Neural crest cell (in vitro differentiated cells): ENCODE measurements at regions not wholly inside any gene's neighbourhood (a gene's known extent, or its start where the extent isn't known, plus 50 kb on each side); places are given as distances from the start of the nearest gene placed in this dataset.

Experiments
- DNase-seq: peaks from one replicate; pipeline ENCODE4 v3.0.0; 2021; ENCODE audit warnings: low read depth, mixed read lengths, low spot score
- H3K27ac Mint-ChIP-seq: one replicate; pipeline ENCODE4 v1.8.0; 2021; ENCODE audit warnings: mild to moderate bottlenecking, mixed read lengths; ENCODE audit not compliant: unreplicated experiment
- H3K27me3 Mint-ChIP-seq: 2 replicates; pipeline ENCODE4 v1.8.0; 2021; ENCODE audit warnings: low read depth, mild to moderate bottlenecking, mixed read lengths
- H3K36me3 Mint-ChIP-seq: 2 replicates; pipeline ENCODE4 v1.8.0; 2021; ENCODE audit warnings: low read depth, mild to moderate bottlenecking, mixed read lengths
- H3K4me1 Mint-ChIP-seq: 2 replicates; pipeline ENCODE4 v1.8.0; 2021; ENCODE audit warnings: mixed read lengths
- H3K4me3 Mint-ChIP-seq: one replicate; pipeline ENCODE4 v1.8.0; 2021; ENCODE audit warnings: mild to moderate bottlenecking, mixed read lengths
- H3K9me3 Mint-ChIP-seq: 2 replicates; pipeline ENCODE4 v1.8.0; 2021; ENCODE audit warnings: mixed read lengths
- TF ChIP-seq, protein P1 (sequence below): fragments of 200-600 bp; sonication (generic); conservative IDR thresholded peaks from 2 replicates; pipeline ENCODE4 v1.5.0; 2021; ENCODE audit warnings: antibody characterized with exemption, mild to moderate bottlenecking

GRCh38 chr10:25101461-25102146 is 73.2 kb upstream of the GPR158 start:
- DNase-seq = no peak
- Mint-ChIP-seq H3K9me3 (peaks cover 3% of the 10 kb centered on the region), H3K4me1 (peaks cover 42% of the 10 kb centered on the region), H3K27ac (no peak overlapping the region), H3K36me3 (no peaks in the 10 kb centered on the region), H3K4me3 (peak overlapping the region; percentile 6), H3K27me3 (no peaks in the 10 kb centered on the region)
- TF ChIP-seq, protein P1, sequence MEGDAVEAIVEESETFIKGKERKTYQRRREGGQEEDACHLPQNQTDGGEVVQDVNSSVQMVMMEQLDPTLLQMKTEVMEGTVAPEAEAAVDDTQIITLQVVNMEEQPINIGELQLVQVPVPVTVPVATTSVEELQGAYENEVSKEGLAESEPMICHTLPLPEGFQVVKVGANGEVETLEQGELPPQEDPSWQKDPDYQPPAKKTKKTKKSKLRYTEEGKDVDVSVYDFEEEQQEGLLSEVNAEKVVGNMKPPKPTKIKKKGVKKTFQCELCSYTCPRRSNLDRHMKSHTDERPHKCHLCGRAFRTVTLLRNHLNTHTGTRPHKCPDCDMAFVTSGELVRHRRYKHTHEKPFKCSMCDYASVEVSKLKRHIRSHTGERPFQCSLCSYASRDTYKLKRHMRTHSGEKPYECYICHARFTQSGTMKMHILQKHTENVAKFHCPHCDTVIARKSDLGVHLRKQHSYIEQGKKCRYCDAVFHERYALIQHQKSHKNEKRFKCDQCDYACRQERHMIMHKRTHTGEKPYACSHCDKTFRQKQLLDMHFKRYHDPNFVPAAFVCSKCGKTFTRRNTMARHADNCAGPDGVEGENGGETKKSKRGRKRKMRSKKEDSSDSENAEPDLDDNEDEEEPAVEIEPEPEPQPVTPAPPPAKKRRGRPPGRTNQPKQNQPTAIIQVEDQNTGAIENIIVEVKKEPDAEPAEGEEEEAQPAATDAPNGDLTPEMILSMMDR = no peak

DNA sequence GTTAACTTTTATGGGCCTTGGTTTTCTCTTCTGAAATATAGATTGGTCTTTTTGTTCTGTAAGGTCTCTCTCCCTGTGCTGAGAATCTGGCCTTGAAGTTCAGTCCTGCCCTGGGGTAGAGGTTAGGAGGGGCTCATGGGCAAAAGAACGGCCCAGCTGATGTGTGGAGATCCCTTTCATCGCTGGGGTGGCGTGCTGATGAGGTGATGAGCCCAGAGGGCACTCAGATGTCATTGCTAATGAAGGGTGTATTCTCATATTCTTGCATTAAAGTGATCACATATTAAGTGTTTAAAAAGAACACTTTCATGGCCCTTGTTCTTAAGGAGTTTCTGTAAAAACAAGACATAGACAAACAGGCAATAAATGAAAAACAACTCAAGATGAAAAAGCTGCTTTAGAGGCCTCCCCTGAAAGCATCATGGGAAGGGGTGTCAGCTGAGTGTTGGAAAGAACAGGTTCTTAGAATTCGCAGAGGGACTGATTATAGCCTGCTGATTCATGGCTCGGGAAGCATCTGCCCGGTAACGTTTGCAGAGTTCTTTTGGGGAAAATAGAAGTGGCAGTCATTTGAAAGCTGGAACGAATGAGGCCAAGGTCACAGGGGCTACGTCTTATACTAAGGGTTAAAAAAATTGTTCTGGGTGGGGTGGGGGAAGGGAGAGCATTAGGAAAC is 72.5 kb upstream of the GPR158 start:
- Mint-ChIP-seq H3K27ac (peak overlapping the region; percentile 51), H3K36me3 (no peaks in the 10 kb centered on the region), H3K27me3 (no peaks in the 10 kb centered on the region), H3K4me1 (peaks cover 36% of the 10 kb centered on the region), H3K4me3 (peak overlapping the region; percentile 24), H3K9me3 (peaks cover 3% of the 10 kb centered on the region)
- TF ChIP-seq, protein P1 = no peak
- DNase-seq = no peak

DNA sequence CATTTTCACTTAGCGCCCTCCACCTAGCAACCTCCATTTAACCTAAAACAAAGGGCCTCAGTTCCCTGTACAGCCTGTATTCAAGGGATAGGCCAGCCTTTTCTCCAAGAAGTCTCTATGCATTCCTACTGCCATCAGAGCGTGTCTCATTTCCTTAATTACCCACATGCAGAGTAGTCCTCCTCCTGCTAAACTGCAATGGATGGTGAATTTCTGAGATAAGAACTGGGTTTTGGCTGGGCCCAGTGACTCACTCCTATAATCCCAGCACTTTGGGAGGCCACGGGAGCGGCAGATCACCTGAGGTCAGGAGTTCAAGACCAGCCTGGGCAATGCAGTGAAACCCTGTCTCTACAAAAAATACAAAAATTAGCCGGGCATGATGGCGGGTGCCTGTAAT is 71.1 kb upstream of the GPR158 start:
- TF ChIP-seq, protein P1 = no peak

DNA sequence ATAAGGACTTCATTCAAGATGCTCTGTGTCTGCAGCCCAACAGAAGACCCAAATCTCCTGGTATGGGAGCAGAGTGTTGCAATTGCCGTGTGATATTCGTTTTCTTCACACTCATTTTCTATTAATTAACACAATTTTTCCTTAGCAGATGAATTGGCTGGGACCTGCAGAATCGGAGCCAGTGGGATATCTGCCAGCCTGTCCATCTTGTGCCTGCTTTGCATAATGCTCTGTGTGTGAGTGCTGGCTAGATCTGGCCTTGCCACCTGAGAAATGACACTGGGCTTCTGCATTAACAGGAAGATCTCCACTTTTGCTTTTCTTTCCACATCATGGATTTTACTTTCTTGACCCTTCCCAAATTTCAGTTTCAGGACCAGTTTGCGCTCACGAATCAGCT is 70.4 kb upstream of the GPR158 start:
- Mint-ChIP-seq H3K27me3 (no peaks in the 10 kb centered on the region), H3K36me3 (no peaks in the 10 kb centered on the region), H3K4me3 (no peak overlapping the region), H3K27ac (no peak overlapping the region), H3K4me1 (peaks cover 31% of the 10 kb centered on the region), H3K9me3 (peaks cover 3% of the 10 kb centered on the region)
- TF ChIP-seq, protein P1 = no peak
- DNase-seq = no peak

More for the DNA sequence above, 71.1 kb upstream of the GPR158 start:
- H3K4me3 Mint-ChIP-seq = no peak overlapping the region
- H3K4me1 Mint-ChIP-seq = peaks cover 31% of the 10 kb centered on the region
- no peaks in the 10 kb centered on the region for H3K27me3 Mint-ChIP-seq
- H3K9me3 Mint-ChIP-seq = peaks cover 3% of the 10 kb centered on the region
- H3K27ac Mint-ChIP-seq = no peak overlapping the region
- DNase-seq = no peak
- no peaks in the 10 kb centered on the region for H3K36me3 Mint-ChIP-seq

GRCh38 chr10:25105262-25105661 is 69.5 kb upstream of the GPR158 start:
- H3K9me3 Mint-ChIP-seq = peaks cover 3% of the 10 kb centered on the region
- TF ChIP-seq, protein P1 = no peak
- no peaks in the 10 kb centered on the region for H3K36me3 Mint-ChIP-seq
- H3K27me3 Mint-ChIP-seq = no peaks in the 10 kb centered on the region
- DNase-seq = no peak
- H3K27ac Mint-ChIP-seq = no peak overlapping the region
- peaks cover 31% of the 10 kb centered on the region for H3K4me1 Mint-ChIP-seq
- H3K4me3 Mint-ChIP-seq = no peak overlapping the region
